DMS53 treated with DMSO at 0.1 percent for 48 hours (cell line): ENCODE measurements at regions not wholly inside any gene's neighbourhood (a gene's known extent, or its start where the extent isn't known, plus 50 kb on each side); places are given as distances from the start of the nearest gene placed in this dataset.
A peak's percentile ranks its signal among the peaks of the same experiment; 100 is the strongest.

ENCODE experiments used
- DNase-seq: peaks from one replicate; lab custom pipeline; 2025; ENCODE audit not compliant: unreplicated experiment; lab: John Stamatoyannopoulos, UW

- DNase-seq = no peak
Observed at GRCh38 chr2:116491292-116491691, 1323.2 kb upstream of the DDX18 start.

GRCh38 chr2:116499389-116499788 lies 1315.1 kb upstream of the DDX18 start:
- peak; percentile 82 for DNase-seq

GRCh38 chr2:116510117-116510671 lies 1304.3 kb upstream of the DDX18 start:
- DNase-seq = peak; percentile 91

- DNase-seq = peak; percentile 6
Observed at GRCh38 chr2:116511426-116511825, 1303.1 kb upstream of the DDX18 start.

- DNase-seq = no peak
Observed at GRCh38 chr2:116513991-116514390, 1300.5 kb upstream of the DDX18 start.

- DNase-seq = no peak
Observed at GRCh38 chr2:116517936-116518335, 1296.6 kb upstream of the DDX18 start.

GRCh38 chr2:116537811-116538210 lies 1276.7 kb upstream of the DDX18 start:
- DNase-seq = no peak

GRCh38 chr2:116545286-116546068 lies 1269.0 kb upstream of the DDX18 start:
- DNase-seq = peak; percentile 24

GRCh38 chr2:116552738-116553419 lies 1261.6 kb upstream of the DDX18 start:
- peak; percentile 82 for DNase-seq

- DNase-seq = no peak
Observed at GRCh38 chr2:116580209-116580608, 1234.3 kb upstream of the DDX18 start.

GRCh38 chr2:116582850-116583249 lies 1231.6 kb upstream of the DDX18 start:
- no peak for DNase-seq

GRCh38 chr2:116585669-116586327 lies 1228.7 kb upstream of the DDX18 start:
- DNase-seq = peak; percentile 20

GRCh38 chr2:116586328-116586689 lies 1228.2 kb upstream of the DDX18 start:
- DNase-seq = no peak
